ENCODE measurements at regions not wholly inside any gene's neighbourhood (a gene's known extent, or its start where the extent isn't known, plus 50 kb on each side); places are given as distances from the start of the nearest gene placed in this dataset.

DNA sequence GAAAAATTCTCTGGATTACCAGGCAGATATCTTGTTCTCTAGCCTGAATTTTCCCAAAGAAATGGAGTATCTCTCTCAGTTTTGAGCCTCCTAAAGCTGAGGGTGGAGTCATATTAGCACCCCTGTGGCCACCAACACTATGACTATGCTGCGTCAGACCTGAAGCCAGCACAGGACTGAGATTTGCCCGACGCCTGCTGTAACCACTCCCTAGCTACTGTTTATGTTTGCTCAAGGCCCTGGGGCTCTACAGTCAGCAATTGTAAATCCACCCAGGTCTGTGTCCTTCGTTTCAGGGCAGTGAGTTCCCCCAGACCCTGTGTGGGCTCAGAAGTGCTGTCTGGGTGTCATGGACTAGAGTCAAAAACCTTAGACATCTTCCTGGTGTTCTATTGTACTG lies 61.4 kb downstream of the ZXDA start:
- TF ChIP-seq POLR2A (IDR thresholded peaks at IDR 0.05; ENCODE audit: low read length) (no peak), GATA1 (IDR thresholded peaks at IDR 0.05; ENCODE audit: low read depth, low read length) (no peak)
- DNase-seq: no peak

- no peak for DNase-seq
- TF ChIP-seq GATA1 (IDR thresholded peaks at IDR 0.05; ENCODE audit: low read depth, low read length) (no peak), POLR2A (IDR thresholded peaks at IDR 0.05; ENCODE audit: low read length) (no peak)
Measured at GRCh38 chrX:57822818-57823217, 87.4 kb downstream of the ZXDA start.

DNA sequence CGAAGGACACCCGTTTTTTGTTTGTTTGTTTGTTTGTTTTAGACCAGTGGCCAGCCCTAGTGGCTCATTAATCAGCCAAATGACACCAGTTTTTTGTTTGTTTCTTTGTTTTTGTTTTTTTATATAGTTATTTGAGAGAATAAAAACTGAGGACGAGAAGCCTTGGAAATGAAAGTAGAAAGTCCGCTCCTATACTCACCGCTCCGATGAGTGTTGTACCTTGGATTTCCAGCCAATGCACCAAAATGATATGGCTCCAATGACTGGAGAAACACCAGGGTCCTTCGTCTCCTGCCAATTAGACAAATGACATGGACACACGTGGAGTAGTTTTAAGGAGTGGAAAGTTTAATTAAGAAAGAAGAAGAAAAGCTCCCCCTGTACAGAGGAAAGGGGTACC lies 87.9 kb downstream of the ZXDA start:
- TF ChIP-seq POLR2A (IDR thresholded peaks at IDR 0.05; ENCODE audit: low read length) (no peak), GATA1 (IDR thresholded peaks at IDR 0.05; ENCODE audit: low read depth, low read length) (no peak)
- DNase-seq: no peak

GRCh38 chrX:57821703-57822387 lies 88.4 kb downstream of the ZXDA start:
- DNase-seq: peak; percentile 44 to 63
- TF ChIP-seq POLR2A (IDR thresholded peaks at IDR 0.05; ENCODE audit: low read length) (no peak), GATA1 (IDR thresholded peaks at IDR 0.05; ENCODE audit: low read depth, low read length) (no peak)

DNA sequence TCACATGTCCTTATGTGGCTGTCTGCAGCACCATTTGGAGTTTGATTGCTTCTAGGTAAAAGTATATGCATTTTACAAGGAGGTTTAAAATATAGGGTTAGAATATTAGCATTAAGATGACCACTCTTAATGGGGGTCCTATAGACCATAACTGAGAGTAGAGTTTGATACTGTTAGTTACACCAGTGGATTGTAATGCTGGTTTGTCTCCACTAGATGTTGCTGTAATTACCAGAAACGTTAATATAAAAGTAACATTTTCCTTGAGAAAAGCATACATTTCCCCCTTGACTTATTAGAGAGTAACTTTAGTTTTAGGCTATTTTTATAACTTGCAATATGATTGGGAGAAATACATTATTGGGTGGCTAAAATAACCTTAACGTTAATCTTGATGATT lies 93.0 kb downstream of the ZXDA start:
- peak in 1 of 2 experiments; percentile 0 for DNase-seq
- no peak for TF ChIP-seq GATA1 (IDR thresholded peaks at IDR 0.05; ENCODE audit: low read depth, low read length)
- TF ChIP-seq POLR2A (IDR thresholded peaks at IDR 0.05; ENCODE audit: low read length): no peak

- no peak for TF ChIP-seq GATA1 (IDR thresholded peaks at IDR 0.05; ENCODE audit: low read depth, low read length)
- no peak for TF ChIP-seq POLR2A (IDR thresholded peaks at IDR 0.05; ENCODE audit: low read length)
- no peak for DNase-seq
Measured at GRCh38 chrX:57772637-57773036, 92.6 kb upstream of the NLRP2B start.

GRCh38 chrX:57771689-57772088 lies 91.6 kb upstream of the NLRP2B start:
- no peak for TF ChIP-seq POLR2A (IDR thresholded peaks at IDR 0.05; ENCODE audit: low read length)
- TF ChIP-seq GATA1 (IDR thresholded peaks at IDR 0.05; ENCODE audit: low read depth, low read length): no peak
- DNase-seq: no peak

DNA sequence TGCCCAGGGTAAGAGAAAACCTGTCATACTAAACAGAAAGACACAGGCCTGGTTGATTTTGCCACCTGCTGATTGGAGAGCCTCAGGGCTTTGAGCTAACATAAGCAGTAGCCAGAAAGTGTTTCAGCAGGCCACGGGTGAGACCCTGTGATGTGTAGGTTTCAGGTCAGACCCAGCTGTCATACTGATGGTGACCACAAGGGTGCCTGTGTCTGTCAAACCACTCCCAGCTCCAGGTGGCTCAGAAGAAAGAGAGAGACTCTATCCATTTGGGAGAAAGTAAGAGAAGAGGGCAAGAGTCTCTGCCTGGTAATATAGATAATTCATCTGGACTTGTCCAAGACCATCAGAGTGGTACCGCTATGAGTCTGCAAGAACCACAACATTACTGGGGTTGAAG lies 72.8 kb upstream of the NLRP2B start:
- TF ChIP-seq POLR2A (IDR thresholded peaks at IDR 0.05; ENCODE audit: low read length) (no peak), GATA1 (IDR thresholded peaks at IDR 0.05; ENCODE audit: low read depth, low read length) (no peak)

DNA sequence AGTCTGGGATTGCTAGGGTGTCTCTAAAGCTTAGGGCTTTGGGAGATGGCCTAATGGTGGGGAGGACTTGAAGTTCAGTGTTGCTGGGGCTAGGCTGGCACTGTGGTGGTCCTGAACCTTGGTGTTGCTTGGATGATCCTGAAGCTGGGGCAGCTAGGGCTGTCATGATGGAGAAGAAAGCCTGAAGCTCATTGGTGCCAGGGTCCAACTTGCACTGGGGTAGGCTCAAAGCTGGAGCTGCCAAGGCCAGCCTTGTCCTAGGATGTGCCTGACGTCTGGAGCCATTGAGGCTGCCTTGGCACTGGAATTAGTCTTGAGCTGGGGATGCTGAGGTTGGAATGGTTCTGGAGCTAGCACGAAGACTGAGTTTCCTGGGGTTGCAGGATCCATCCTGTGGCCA lies 61.0 kb upstream of the NLRP2B start:
- DNase-seq: no peak

More for the DNA sequence above, 72.8 kb upstream of the NLRP2B start:
- no peak for DNase-seq

DNA sequence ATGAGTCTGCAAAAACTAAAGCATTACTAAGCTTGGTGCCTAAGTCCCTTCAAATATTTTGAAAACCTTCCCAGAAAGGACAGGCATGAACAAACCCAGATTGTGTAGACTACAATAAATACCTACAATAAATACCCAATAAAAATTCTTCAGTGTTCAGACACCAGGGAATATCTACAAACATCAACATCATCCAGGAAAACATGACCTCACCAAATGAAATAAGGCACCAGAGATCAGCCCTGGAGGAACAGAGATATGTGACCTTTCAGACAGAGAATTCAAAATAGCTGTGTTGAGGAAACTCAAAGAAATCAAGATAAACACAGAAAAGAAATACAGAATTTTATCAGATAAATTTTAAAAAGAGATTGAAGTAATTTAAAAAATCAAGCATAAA lies 57.8 kb upstream of the NLRP2B start:
- no peak for TF ChIP-seq POLR2A (IDR thresholded peaks at IDR 0.05; ENCODE audit: low read length)
- no peak for TF ChIP-seq GATA1 (IDR thresholded peaks at IDR 0.05; ENCODE audit: low read depth, low read length)
- DNase-seq: no peak

More for the DNA sequence above, 61.0 kb upstream of the NLRP2B start:
- no peak for TF ChIP-seq POLR2A (IDR thresholded peaks at IDR 0.05; ENCODE audit: low read length)
- TF ChIP-seq GATA1 (IDR thresholded peaks at IDR 0.05; ENCODE audit: low read depth, low read length): no peak
